ENCODE measurements at regions not wholly inside any gene's neighbourhood (a gene's known extent, or its start where the extent isn't known, plus 50 kb on each side); places are given as distances from the start of the nearest gene placed in this dataset.

DNA sequence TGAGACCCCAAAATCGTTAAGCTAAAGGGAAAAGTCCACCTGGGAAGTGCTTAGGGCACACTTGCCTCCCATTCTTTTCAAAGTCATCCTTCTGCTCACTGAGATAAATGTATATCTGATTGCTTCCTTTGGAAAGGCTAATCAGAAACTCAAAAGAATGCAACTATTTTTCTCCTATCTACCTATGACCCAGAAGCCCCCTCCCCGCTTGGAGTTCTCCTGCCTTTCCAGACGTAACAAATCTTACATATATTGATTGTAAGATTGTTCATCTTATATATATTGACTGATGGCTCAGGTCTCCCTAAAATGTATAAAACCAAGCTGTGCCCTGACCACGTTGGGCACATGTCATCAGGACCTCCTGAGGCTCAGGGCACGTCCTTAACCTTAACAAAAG is 56.8 kb upstream of the ACAN start:
- TF ChIP-seq PAX5 (IDR thresholded peaks at IDR 0.05; ENCODE audit: insufficient read depth, low read length, severe bottlenecking) (no peak), POLR2AphosphoS5 (IDR thresholded peaks at IDR 0.05; ENCODE audit: low read depth, low read length) (no peak), POLR2A (IDR thresholded peaks at IDR 0.05; ENCODE audit: low read depth, low read length) (no peak), TAF1 (IDR thresholded peaks at IDR 0.05; ENCODE audit: low read depth, low read length) (no peak)
